Erythroblast (primary cell): ENCODE measurements at regions not wholly inside any gene's neighbourhood (a gene's known extent, or its start where the extent isn't known, plus 50 kb on each side); places are given as distances from the start of the nearest gene placed in this dataset.
A peak's percentile ranks its signal among the peaks of the same experiment; 100 is the strongest.

Source experiments
- DNase-seq, 2 experiments: peaks; one replicate each; lab custom pipeline; 2025; lab: John Stamatoyannopoulos, UW
- GATA1 ChIP-seq: IDR thresholded peaks from 2 replicates; pipeline ENCODE4 v1.6.1; 2011; ENCODE audit warnings: low read depth, mild to moderate bottlenecking, control low read depth, low read length, moderate library complexity
- POLR2A ChIP-seq: IDR thresholded peaks from 2 replicates; pipeline ENCODE4 v1.6.1; 2011; ENCODE audit warnings: mild to moderate bottlenecking, low read length

- no peak for DNase-seq
- TF ChIP-seq POLR2A (no peak), GATA1 (no peak)
Observed at GRCh38 chr4:96755569-96756484, 915.9 kb downstream of the PDHA2 start.

- TF ChIP-seq GATA1 (no peak), POLR2A (no peak)
- no peak for DNase-seq
Observed at GRCh38 chr4:96756584-96756983, 916.7 kb downstream of the PDHA2 start.

DNA sequence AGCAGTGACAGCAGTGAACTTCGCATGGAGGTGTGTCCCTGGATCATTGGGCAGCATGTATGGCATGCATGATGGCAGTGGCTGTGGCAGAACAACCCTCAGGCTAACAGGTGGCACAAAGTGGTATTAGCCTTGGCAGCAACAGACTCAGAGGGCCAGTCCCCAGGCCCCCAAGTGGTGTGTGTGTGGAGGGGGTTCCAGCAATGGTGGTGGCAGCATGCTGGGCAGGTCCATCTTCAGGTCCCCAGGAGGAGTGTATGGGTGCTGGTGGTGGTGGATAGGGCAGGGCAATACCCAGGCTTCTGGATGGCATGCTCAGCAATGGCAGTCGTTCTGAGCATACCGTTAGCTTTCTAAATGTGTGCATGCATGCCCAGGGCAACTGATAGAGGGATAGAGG is 923.7 kb downstream of the PDHA2 start:
- no peak for DNase-seq

GRCh38 chr4:96766359-96766758 is 926.5 kb downstream of the PDHA2 start:
- DNase-seq, result no peak
- TF ChIP-seq GATA1, result no peak
- TF ChIP-seq POLR2A, result no peak

More for the DNA sequence above, 923.7 kb downstream of the PDHA2 start:
- TF ChIP-seq POLR2A (no peak), GATA1 (no peak)

DNA sequence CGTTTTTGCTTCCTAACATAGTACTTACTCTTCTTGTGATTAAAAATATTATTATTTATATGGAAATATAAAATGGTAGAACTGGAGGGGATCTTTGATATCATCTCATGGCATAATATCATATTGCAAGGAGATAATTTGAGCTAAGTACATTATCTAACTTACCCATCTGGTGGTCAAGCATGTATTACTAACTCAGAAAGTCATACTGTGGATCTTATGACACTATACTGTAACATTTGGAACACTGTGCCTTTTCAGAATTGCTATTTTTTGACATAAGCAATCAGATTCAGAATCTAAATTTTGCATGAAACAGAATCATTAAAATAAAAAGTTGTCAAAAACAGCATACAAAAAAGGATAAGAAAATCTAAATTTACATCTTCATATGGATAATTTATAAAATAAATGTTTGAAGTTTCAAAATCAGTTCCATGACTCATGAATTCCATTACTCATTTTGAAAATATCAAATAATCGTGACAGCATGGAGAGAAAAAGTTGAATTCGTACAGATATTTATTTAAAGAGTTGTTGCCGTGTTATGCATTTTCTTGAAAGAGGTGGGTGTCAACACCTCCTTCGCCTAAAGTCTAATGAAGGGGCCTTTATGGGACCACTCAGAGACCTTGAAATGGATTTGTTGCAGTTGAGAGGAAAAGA is 928.1 kb downstream of the PDHA2 start:
- DNase-seq, result peak in 1 of 2 experiments; percentile 9
- TF ChIP-seq POLR2A (no peak), GATA1 (no peak)

DNA sequence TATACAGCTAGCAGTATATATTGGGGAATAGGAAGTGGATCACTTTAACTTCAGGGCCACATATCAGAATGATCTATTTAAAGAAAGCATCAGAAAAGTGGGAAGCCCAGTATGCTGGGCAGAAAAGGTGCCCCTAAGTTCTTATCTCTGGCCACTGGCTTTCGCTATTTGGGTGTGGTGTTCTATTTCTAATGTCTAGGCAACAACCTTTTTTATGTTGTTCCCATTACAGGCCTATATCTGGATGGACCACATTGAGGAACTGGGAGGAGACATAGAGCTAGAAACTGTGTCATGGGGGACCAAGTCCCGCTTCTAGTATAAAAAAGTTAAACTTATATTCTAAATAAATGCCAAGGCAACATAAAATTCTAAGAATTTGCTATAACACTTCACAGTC is 935.6 kb downstream of the PDHA2 start:
- TF ChIP-seq GATA1 (no peak), POLR2A (no peak)
- DNase-seq, result peak; percentile 82 to 93

GRCh38 chr4:96776920-96777527 is 937.1 kb downstream of the PDHA2 start:
- TF ChIP-seq GATA1, result no peak
- TF ChIP-seq POLR2A, result no peak
- DNase-seq, result no peak

DNA sequence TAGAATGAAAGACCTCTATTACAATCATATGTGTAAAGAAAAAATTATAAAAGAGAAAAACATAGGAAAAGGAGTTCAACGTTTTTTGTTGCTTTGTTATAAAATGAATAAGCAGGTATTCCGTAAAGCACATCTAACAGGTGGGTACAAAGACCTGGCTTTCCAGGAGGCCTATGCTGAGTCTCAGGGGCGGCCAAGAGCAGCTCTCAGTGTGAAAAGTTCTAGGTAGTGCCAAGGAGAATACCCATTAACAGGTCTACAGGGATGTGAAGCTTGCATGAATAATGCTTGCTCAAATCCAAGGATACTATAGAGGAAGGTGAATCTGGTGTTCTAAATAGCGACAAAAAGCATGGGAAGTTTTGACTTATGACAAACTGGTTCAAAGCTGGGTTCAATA is 944.4 kb downstream of the PDHA2 start:
- no peak for TF ChIP-seq POLR2A
- TF ChIP-seq GATA1, result no peak
- DNase-seq, result no peak

- no peak for TF ChIP-seq GATA1
- no peak for TF ChIP-seq POLR2A
- DNase-seq, result no peak
Observed at GRCh38 chr4:96786306-96786705, 946.4 kb downstream of the PDHA2 start.

- DNase-seq, result no peak
- TF ChIP-seq GATA1 (no peak), POLR2A (no peak)
Observed at GRCh38 chr4:96787766-96788165, 947.9 kb downstream of the PDHA2 start.

- TF ChIP-seq POLR2A (no peak), GATA1 (no peak)
- no peak for DNase-seq
Observed at GRCh38 chr4:96809563-96809962, 969.7 kb downstream of the PDHA2 start.

DNA sequence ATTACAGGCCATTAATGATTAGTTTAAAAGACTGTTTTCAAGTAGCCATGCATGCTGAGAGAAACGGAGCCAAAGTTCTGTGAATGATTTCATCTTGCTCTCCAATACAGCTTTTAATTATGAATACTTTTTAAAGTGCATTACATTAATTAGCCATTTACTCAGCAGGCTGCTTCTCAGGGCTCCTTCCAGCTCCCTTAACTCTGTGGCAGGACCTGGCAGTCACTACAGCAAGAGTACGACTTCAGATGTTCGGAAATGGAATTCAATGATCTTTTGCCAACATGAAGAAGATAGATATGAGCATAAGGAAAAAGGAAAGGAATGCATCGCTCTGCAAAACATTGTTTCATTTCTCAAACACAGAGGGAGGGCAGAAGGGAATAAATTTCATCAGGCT is 987.2 kb downstream of the PDHA2 start:
- no peak for DNase-seq
- TF ChIP-seq POLR2A, result no peak
- no peak for TF ChIP-seq GATA1

GRCh38 chr4:96833831-96834230 is 993.9 kb downstream of the PDHA2 start:
- no peak for DNase-seq
- TF ChIP-seq GATA1 (no peak), POLR2A (no peak)

- TF ChIP-seq POLR2A (no peak), GATA1 (no peak)
- no peak for DNase-seq
Observed at GRCh38 chr4:96835991-96836390, 996.1 kb downstream of the PDHA2 start.

- DNase-seq, result no peak
- no peak for TF ChIP-seq POLR2A
Observed at GRCh38 chr4:96839441-96839840, 999.5 kb downstream of the PDHA2 start.
